Endothelial cell (in vitro differentiated cells): ENCODE measurements at regions not wholly inside any gene's neighbourhood (a gene's known extent, or its start where the extent isn't known, plus 50 kb on each side); places are given as distances from the start of the nearest gene placed in this dataset.
A peak's percentile ranks its signal among the peaks of the same experiment; 100 is the strongest.

Experiments
- DNase-seq: peaks from one replicate; pipeline ENCODE4 v3.0.0; 2021; ENCODE audit warnings: low spot score
- H3K27ac Mint-ChIP-seq: one replicate; pipeline ENCODE4 v1.8.0; 2021; ENCODE audit warnings: mixed read lengths, inconsistent platforms; ENCODE audit not compliant: unreplicated experiment
- H3K27me3 Mint-ChIP-seq: one replicate; pipeline ENCODE4 v1.8.0; 2021; ENCODE audit warnings: mild to moderate bottlenecking, moderate library complexity, mixed read lengths, inconsistent platforms; ENCODE audit not compliant: unreplicated experiment
- H3K36me3 Mint-ChIP-seq: one replicate; pipeline ENCODE4 v1.8.0; 2021; ENCODE audit warnings: mild to moderate bottlenecking, low read depth, mixed read lengths, inconsistent platforms; ENCODE audit not compliant: unreplicated experiment
- H3K4me1 Mint-ChIP-seq: one replicate; pipeline ENCODE4 v1.8.0; 2021; ENCODE audit warnings: mild to moderate bottlenecking, mixed read lengths, inconsistent platforms; ENCODE audit not compliant: unreplicated experiment
- H3K4me3 Mint-ChIP-seq: one replicate; pipeline ENCODE4 v1.8.0; 2021; ENCODE audit warnings: mild to moderate bottlenecking, mixed read lengths, inconsistent platforms; ENCODE audit not compliant: unreplicated experiment
- H3K9me3 Mint-ChIP-seq: one replicate; pipeline ENCODE4 v1.8.0; 2021; ENCODE audit warnings: mixed read lengths, inconsistent platforms; ENCODE audit not compliant: unreplicated experiment
- TF ChIP-seq, protein P1 (sequence below): fragments of 200-600 bp; sonication (generic); IDR thresholded peaks from one replicate; pipeline ENCODE4 v1.5.0; 2021; ENCODE audit warnings: antibody characterized with exemption; ENCODE audit not compliant: unreplicated experiment

DNA sequence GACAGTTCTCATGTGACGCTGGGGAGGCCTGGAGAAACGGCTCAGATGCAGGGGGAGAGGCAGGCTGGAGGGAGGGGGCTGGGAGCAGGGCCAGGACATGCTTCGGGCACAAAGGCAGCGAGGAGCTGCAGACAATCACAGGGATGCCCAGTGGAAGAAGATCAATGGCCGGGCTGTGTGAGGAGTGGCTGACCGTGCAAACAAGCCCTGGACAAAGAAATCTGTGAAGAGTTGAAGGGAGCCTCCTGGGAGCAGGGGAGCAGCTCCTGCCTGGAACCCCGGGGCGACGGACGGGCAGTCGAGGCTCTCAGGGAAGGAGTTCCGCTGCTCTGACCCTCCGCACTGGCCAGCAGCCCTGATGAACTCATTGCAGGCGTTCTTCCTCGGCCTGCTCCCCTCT is 126.7 kb upstream of the B3GAT1 start:
- no peak for DNase-seq
- H3K4me3 Mint-ChIP-seq, result no peak overlapping the region
- H3K9me3 Mint-ChIP-seq, result no peaks in the 10 kb centered on the region
- peaks cover 14% of the 10 kb centered on the region for H3K27me3 Mint-ChIP-seq
- H3K4me1 Mint-ChIP-seq, result peaks cover 31% of the 10 kb centered on the region
- TF ChIP-seq, protein P1, sequence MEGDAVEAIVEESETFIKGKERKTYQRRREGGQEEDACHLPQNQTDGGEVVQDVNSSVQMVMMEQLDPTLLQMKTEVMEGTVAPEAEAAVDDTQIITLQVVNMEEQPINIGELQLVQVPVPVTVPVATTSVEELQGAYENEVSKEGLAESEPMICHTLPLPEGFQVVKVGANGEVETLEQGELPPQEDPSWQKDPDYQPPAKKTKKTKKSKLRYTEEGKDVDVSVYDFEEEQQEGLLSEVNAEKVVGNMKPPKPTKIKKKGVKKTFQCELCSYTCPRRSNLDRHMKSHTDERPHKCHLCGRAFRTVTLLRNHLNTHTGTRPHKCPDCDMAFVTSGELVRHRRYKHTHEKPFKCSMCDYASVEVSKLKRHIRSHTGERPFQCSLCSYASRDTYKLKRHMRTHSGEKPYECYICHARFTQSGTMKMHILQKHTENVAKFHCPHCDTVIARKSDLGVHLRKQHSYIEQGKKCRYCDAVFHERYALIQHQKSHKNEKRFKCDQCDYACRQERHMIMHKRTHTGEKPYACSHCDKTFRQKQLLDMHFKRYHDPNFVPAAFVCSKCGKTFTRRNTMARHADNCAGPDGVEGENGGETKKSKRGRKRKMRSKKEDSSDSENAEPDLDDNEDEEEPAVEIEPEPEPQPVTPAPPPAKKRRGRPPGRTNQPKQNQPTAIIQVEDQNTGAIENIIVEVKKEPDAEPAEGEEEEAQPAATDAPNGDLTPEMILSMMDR, result no peak
- no peaks in the 10 kb centered on the region for H3K36me3 Mint-ChIP-seq
- no peak overlapping the region for H3K27ac Mint-ChIP-seq

DNA sequence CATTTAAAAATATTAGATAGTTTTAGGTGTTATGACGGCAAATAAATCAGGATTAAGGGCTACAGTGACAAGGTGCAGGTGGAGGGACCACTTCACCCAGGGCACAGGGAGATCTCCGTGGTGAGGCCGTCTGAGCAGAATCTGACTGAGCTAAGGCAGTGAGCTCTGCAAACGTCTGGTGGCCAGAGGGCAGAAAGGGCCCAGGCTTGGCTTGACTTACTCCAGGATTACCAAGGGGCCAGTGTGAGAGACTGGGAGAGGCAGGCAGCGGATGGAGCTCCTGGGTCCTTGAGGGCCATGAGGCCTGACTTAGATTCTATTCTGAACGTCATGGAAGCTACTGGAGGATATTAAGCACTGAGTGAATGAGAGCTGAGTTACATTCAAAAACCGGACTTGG is 125.9 kb upstream of the B3GAT1 start:
- no peak overlapping the region for H3K27ac Mint-ChIP-seq
- no peak overlapping the region for H3K4me3 Mint-ChIP-seq
- no peaks in the 10 kb centered on the region for H3K9me3 Mint-ChIP-seq
- no peak for DNase-seq
- H3K4me1 Mint-ChIP-seq, result peaks cover 34% of the 10 kb centered on the region
- no peaks in the 10 kb centered on the region for H3K36me3 Mint-ChIP-seq
- H3K27me3 Mint-ChIP-seq, result peaks cover 14% of the 10 kb centered on the region
- TF ChIP-seq, protein P1, result no peak

DNA sequence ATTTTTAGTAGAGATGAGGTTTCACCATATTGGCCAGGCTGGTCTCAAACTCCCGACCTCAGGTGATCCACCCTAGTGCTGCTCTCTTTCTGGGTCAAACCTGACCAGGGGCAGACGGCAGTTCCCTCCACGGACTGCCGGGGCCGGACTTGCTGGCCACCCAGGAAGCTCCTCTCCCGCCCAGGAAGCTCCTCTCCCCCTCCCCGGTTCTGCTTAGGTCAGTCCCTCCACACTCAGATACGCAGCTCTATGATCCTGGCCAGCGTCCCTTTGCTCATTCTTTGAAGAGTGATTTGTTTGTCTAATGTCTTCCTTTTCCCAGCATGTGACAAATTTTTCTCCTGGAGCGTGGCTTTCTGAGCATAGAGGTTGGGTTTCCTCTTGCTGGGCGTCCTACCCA is 125.3 kb upstream of the B3GAT1 start:
- Mint-ChIP-seq H3K4me1 (peaks cover 34% of the 10 kb centered on the region), H3K4me3 (peak overlapping the region; percentile 15), H3K36me3 (no peaks in the 10 kb centered on the region), H3K27ac (no peak overlapping the region), H3K27me3 (peaks cover 14% of the 10 kb centered on the region), H3K9me3 (no peaks in the 10 kb centered on the region)
- no peak for DNase-seq
- TF ChIP-seq, protein P1, result no peak

DNA sequence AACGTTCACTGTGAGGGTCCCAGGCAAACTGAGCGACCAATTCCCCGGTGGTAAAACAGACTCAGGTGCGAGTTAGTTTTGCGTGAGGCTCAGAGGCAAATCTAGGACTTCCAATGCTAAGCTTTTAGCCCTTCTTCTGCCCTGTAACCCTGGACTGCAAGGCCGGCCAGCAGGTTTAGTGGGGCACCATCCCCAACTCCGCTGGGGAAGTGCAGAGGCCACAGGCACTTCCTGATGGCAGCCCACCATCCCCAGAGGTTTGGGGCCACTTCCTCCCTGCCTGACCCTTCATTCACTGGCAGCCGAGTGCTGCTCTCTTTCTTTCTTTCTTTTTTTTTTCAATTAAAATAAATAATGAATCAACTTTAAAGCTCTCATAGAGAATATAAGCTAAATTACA is 124.6 kb upstream of the B3GAT1 start:
- Mint-ChIP-seq H3K4me3 (no peak overlapping the region), H3K36me3 (no peaks in the 10 kb centered on the region), H3K9me3 (no peaks in the 10 kb centered on the region), H3K27me3 (peaks cover 10% of the 10 kb centered on the region), H3K4me1 (peaks cover 34% of the 10 kb centered on the region), H3K27ac (no peak overlapping the region)
- no peak for DNase-seq
- TF ChIP-seq, protein P1, result no peak

DNA sequence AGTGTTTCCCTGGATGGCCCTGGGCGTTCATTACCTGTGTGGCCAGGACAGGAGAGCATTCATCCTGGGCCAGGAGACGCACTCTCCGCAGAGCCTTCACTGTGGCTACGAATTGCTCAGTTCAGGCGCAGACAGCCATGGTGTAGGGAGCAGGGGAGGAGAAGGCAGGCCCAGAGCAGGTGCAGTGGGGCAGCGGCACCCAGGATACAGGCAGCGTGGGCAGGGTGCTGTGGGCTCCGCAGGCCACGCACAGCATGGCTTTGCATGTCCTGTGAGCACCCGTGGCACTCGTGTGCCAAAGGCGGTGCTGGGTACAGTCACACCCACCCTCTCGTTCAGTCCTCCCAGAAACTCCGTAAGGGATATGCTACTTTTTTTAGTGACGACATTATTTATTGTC is 124.2 kb upstream of the B3GAT1 start:
- peaks cover 34% of the 10 kb centered on the region for H3K4me1 Mint-ChIP-seq
- DNase-seq, result no peak
- no peaks in the 10 kb centered on the region for H3K9me3 Mint-ChIP-seq
- H3K27ac Mint-ChIP-seq, result no peak overlapping the region
- TF ChIP-seq, protein P1, result no peak
- no peak overlapping the region for H3K4me3 Mint-ChIP-seq
- no peaks in the 10 kb centered on the region for H3K36me3 Mint-ChIP-seq
- H3K27me3 Mint-ChIP-seq, result peaks cover 10% of the 10 kb centered on the region
